ENCODE measurements at regions not wholly inside any gene's neighbourhood (a gene's known extent, or its start where the extent isn't known, plus 50 kb on each side); places are given as distances from the start of the nearest gene placed in this dataset.

DNA sequence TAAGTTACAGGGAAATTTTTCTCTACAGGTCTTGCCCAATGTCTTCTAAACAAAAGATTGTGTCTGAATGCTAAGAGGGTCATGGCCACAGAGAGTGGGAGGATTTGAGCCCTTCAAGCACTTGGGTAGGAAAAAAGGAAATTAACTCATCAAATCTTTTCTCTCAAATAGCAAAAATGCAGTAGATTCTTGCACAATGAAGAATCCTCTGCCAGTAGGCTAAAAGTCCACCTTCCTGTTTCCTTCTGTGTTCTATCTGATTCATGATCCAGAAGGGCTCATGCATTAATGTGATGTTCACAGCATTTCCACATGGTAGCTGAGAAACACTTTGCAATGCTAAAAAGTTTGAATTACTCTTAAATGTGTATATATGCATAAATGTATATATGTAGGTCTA lies 177.1 kb downstream of the CD47 start:
- TF ChIP-seq, protein P1, sequence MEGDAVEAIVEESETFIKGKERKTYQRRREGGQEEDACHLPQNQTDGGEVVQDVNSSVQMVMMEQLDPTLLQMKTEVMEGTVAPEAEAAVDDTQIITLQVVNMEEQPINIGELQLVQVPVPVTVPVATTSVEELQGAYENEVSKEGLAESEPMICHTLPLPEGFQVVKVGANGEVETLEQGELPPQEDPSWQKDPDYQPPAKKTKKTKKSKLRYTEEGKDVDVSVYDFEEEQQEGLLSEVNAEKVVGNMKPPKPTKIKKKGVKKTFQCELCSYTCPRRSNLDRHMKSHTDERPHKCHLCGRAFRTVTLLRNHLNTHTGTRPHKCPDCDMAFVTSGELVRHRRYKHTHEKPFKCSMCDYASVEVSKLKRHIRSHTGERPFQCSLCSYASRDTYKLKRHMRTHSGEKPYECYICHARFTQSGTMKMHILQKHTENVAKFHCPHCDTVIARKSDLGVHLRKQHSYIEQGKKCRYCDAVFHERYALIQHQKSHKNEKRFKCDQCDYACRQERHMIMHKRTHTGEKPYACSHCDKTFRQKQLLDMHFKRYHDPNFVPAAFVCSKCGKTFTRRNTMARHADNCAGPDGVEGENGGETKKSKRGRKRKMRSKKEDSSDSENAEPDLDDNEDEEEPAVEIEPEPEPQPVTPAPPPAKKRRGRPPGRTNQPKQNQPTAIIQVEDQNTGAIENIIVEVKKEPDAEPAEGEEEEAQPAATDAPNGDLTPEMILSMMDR (conservative IDR thresholded peaks at IDR 0.05; ENCODE audit: low read length) = no peak
- TF ChIP-seq EZH2phosphoT487 (IDR thresholded peaks at IDR 0.05; ENCODE audit: borderline replicate concordance) = no peak
